AG09319 (cell line): ENCODE measurements at regions not wholly inside any gene's neighbourhood (a gene's known extent, or its start where the extent isn't known, plus 50 kb on each side); places are given as distances from the start of the nearest gene placed in this dataset.

Source experiments
- DNase-seq: peaks from one replicate; pipeline ENCODE4 v3.0.0-alpha.2; 2010; ENCODE audit warnings: low read depth; ENCODE audit errors: extremely low read depth
- CTCF ChIP-seq: IDR thresholded peaks from 2 replicates; pipeline ENCODE4 v1.5.1; 2011; ENCODE audit warnings: low read depth, mild to moderate bottlenecking, inconsistent platforms, low read length, moderate library complexity

DNA sequence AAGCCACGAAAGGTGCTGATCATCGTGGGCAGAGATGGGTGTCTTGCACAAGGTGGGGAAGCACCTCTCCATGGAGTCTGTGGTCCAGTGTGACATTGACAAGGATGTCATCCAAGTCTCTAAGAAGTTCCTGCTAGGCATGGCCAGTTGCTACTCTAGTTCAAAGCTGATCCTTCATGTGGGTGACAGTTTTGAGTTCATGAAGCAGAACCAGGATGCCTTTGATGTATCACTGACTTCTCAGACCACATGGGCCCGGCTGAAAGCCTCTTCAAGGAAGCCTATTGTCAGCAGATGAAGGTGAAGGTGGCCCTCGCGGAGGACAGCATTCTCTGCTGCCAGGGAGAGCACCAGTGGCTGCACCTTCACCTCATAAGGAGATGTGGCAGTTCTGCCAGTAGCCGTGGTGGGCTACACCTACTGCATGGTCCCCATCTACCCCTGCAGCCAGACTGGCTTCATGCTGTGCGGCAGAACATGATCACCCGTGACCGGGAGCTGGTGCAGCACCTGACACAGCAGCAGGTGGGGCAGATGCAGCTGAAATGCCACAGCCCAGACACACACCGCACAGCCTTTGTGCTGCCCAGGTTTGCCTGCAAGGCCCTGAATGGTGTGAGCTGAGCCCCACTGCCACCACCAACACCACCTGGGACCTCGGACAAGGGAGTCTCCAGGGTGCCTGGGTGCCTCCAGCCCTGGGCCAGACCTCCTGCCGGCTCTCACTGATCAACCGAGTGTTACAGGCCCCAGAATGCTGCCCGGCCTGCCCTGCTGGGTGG is 75.0 kb upstream of the SULF2 start:
- no peak for DNase-seq
- no peak for TF ChIP-seq CTCF

DNA sequence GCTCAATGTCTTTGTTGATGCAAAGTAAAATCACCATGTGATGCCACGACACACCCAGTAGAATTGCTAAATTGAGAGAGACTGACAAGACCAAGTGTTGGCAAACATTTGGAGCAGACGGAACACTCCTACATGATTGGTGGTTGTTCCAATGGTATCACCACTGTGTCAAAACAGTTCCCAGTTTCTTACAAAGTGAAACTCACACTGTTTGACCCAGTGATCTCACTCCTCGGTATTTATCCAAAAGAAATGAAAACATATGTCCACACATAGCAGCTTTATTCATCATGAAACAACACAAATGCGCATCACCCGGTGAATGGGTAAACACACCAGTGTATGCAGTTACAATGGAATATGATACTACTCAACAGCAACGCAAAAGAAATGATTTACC is 74.0 kb upstream of the SULF2 start:
- DNase-seq: peak; percentile 52
- TF ChIP-seq CTCF: no peak

DNA sequence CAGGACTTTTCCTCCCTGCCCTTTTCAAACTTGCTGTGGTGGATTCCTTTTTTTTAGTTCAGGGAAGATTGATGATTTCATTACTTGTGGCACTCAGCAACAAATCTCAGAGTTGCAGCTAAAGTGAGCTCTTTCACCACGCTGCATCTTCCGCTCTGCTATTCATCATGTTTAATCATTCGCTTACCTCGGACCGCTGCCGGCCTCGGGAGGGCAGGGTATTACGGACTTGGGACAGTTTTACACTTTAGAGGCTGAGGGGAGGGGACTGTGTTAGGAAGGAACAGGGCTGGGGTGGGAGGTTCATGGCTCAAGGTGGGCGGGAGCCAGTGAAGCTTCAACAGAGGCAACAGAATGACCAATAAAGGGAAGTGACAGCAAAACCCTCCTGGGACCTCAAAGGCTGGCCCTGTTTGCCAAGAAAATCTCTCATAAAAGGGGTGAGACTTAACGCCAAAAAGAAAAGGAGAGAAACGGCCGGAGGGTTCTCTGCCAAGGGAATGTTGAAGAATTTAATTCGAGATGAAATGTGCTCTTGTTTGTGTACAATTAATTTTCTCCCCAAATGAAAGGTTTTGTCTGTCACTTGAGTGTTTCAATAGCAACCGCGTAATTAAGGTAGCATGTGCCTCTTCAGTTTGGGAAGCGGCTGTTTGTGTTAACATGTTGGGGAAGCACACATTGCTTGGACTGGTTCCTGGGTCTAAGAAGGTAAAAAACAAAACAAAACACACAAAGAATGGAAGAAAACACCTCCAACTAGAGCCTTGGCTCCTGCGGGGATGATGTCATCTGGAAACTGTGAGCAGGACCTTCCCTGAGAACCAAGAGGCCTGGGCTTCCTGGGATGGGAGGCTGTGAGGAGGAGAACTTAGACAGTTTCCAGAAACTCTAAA is 72.5 kb upstream of the SULF2 start:
- DNase-seq: no peak
- TF ChIP-seq CTCF: no peak

DNA sequence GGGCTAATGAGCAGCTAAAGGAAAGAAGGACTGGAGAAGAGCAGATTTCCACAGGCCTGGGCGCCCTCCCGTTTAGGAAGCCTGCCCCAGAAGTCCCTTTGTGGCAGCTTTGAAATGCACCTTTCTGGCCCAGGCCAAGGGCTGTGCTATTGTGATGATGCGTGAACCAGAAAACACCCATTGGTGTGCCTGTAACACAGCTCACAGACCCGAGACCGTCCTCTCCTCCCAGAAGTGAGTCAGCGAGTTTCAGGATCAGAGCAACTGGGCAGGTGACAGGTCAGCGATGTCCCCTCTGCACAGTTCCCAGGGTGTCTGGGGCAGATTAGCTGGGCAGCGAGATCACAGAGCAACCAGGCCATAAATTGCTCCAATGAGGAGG is 71.9 kb upstream of the SULF2 start:
- no peak for DNase-seq
- no peak for TF ChIP-seq CTCF

DNA sequence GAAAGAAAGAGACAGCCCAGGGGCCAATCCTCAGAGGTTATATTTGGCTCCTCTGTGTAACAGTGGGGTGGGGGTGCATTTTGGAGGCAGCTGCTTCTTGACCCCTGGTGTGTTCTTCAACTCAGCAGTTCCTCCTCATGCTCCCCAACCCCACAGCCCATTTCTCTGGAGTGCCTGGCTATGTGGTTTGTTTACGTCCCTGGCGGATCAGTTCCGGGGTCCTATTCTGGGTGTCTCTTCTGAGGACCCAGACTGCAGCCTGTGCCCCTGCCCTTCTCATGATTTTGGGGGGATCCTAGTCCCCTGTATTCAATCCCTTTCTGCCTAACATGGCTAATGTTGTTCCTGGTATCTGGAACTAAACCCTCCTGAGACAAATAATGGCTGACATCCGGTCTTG is 70.5 kb upstream of the SULF2 start:
- no peak for TF ChIP-seq CTCF
- no peak for DNase-seq

DNA sequence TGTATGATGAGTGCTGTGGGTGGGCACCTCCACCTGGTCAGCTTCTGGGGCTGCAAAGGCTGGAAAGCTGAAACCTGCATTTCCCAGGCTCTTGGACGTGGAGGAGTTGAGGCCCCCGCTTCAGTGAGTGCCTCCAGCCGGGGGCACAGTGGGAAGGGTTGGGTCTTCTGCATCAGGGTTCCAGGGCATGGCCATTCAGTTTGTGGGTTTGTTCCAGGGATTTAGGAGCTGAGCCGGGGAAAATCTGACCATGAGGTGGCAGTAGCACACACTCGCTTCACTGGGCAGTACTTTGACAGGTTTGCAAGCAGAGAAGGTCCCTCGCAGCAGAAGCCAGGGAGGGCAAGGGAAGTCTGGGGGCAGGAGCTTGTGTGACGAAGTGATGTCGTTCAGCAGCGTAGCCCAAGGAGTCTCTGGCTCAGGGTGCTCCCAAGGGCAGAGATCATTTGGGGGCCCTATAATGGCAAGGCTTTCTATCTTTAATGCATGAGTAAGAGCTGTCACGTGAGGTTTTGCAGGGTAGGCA is 69.5 kb upstream of the SULF2 start:
- peak; percentile 49 for TF ChIP-seq CTCF
- DNase-seq: no peak

GRCh38 chr20:47851774-47852173 is 66.5 kb upstream of the SULF2 start:
- no peak for TF ChIP-seq CTCF

More at GRCh38 chr20:47851774-47852173, 66.5 kb upstream of the SULF2 start:
- DNase-seq: no peak
